H9 (cell line): ENCODE measurements at regions not wholly inside any gene's neighbourhood (a gene's known extent, or its start where the extent isn't known, plus 50 kb on each side); places are given as distances from the start of the nearest gene placed in this dataset.
A peak's percentile ranks its signal among the peaks of the same experiment; 100 is the strongest.

Source experiments
- DNase-seq: peaks from one replicate; pipeline ENCODE4 v3.0.0-alpha.2; 2017
- H2AFZ ChIP-seq: one replicate; pipeline ENCODE4 v1.6.1; 2013; ENCODE audit warnings: mild to moderate bottlenecking, low read length, control low read depth, moderate library complexity
- H2AK5ac ChIP-seq: 2 replicates; pipeline ENCODE4 v1.6.1; 2013; ENCODE audit warnings: low read length, control low read depth, mixed read lengths; ENCODE audit not compliant: insufficient read length
- H2BK120ac ChIP-seq: one replicate; pipeline ENCODE4 v1.6.1; 2013; ENCODE audit warnings: low read depth, mild to moderate bottlenecking, low read length, control low read depth, inconsistent platforms; ENCODE audit not compliant: poor library complexity, severe bottlenecking
- H2BK12ac ChIP-seq: 2 replicates; pipeline ENCODE4 v1.6.1; 2013; ENCODE audit warnings: low read length, control low read depth, mixed read lengths, low read depth; ENCODE audit not compliant: insufficient read length
- H2BK15ac ChIP-seq: 2 replicates; pipeline ENCODE4 v1.6.1; 2013; ENCODE audit warnings: low read depth, low read length, control low read depth
- H2BK20ac ChIP-seq: one replicate; pipeline ENCODE4 v1.6.1; 2013; ENCODE audit warnings: low read depth, mild to moderate bottlenecking, low read length, control low read depth, inconsistent platforms; ENCODE audit not compliant: poor library complexity, severe bottlenecking
- H2BK5ac ChIP-seq: 2 replicates; pipeline ENCODE4 v1.6.1; 2013; ENCODE audit warnings: low read length, control low read depth, mixed read lengths; ENCODE audit not compliant: insufficient read length
- H3K14ac ChIP-seq: 2 replicates; pipeline ENCODE4 v1.6.1; 2013; ENCODE audit warnings: low read length, control low read depth; ENCODE audit not compliant: insufficient read depth
- H3K18ac ChIP-seq: 2 replicates; pipeline ENCODE4 v1.6.1; 2013; ENCODE audit warnings: low read depth, mild to moderate bottlenecking, mixed read lengths, low read length, control low read depth; ENCODE audit not compliant: insufficient read length
- H3K23ac ChIP-seq: 2 replicates; pipeline ENCODE4 v1.6.1; 2013; ENCODE audit warnings: low read length, control low read depth, mixed read lengths, low read depth; ENCODE audit not compliant: insufficient read length
- H3K23me2 ChIP-seq: 2 replicates; pipeline ENCODE4 v1.6.1; 2013; ENCODE audit warnings: low read depth, mild to moderate bottlenecking, mixed read lengths, low read length, control low read depth; ENCODE audit not compliant: insufficient read length, poor library complexity, severe bottlenecking
- H3K27ac ChIP-seq: 2 replicates; pipeline ENCODE4 v1.5.1; 2013; ENCODE audit warnings: low read length, control low read depth, mixed read lengths, low read depth; ENCODE audit not compliant: insufficient read length
- H3K27me3 ChIP-seq: 2 replicates; pipeline ENCODE4 v1.6.1; 2013; ENCODE audit warnings: low read length, control low read depth, inconsistent platforms; ENCODE audit not compliant: insufficient read depth
- H3K4ac ChIP-seq: 2 replicates; pipeline ENCODE4 v1.6.1; 2013; ENCODE audit warnings: low read depth, mild to moderate bottlenecking, control low read depth, inconsistent platforms, low read length, moderate library complexity
- H3K4me1 ChIP-seq: 2 replicates; pipeline ENCODE4 v1.6.1; 2013; ENCODE audit warnings: low read length, control low read depth, inconsistent platforms; ENCODE audit not compliant: insufficient read depth
- H3K4me2 ChIP-seq: 2 replicates; pipeline ENCODE4 v1.6.1; 2013; ENCODE audit warnings: low read length, control low read depth, mixed read lengths; ENCODE audit not compliant: insufficient read length, insufficient read depth
- H3K56ac ChIP-seq: 2 replicates; pipeline ENCODE4 v1.6.1; 2013; ENCODE audit warnings: low read depth, mild to moderate bottlenecking, mixed read lengths, low read length, control low read depth; ENCODE audit not compliant: insufficient read length
- H3K79me1 ChIP-seq: 2 replicates; pipeline ENCODE4 v1.6.1; 2013; ENCODE audit warnings: low read depth, mild to moderate bottlenecking, moderate library complexity, low read length, control low read depth, inconsistent platforms; ENCODE audit not compliant: insufficient read depth, poor library complexity, severe bottlenecking
- H3K79me2 ChIP-seq: 2 replicates; pipeline ENCODE4 v1.6.1; 2013; ENCODE audit warnings: low read length, control low read depth, inconsistent platforms; ENCODE audit not compliant: insufficient read depth
- H3K9ac ChIP-seq: 2 replicates; pipeline ENCODE4 v1.6.1; 2013; ENCODE audit warnings: low read length, control low read depth, mixed read lengths; ENCODE audit not compliant: insufficient read length; ENCODE audit errors: extremely low read depth
- H3K9me3 ChIP-seq: one replicate; pipeline ENCODE4 v1.6.1; 2013; ENCODE audit warnings: low read depth, low read length, inconsistent platforms; ENCODE audit not compliant: control insufficient read depth
- H3T11ph ChIP-seq: one replicate; pipeline ENCODE4 v1.6.1; 2013; ENCODE audit warnings: mild to moderate bottlenecking, low read length, control low read depth, inconsistent platforms
- H4K20me1 ChIP-seq: one replicate; pipeline ENCODE4 v1.6.1; 2013; ENCODE audit not compliant: control insufficient read depth, insufficient read length, insufficient read depth
- H4K5ac ChIP-seq: 2 replicates; pipeline ENCODE4 v1.6.1; 2013; ENCODE audit warnings: low read depth, mild to moderate bottlenecking, mixed read lengths, low read length, control low read depth; ENCODE audit not compliant: insufficient read length
- H4K8ac ChIP-seq: replicated peaks from 2 replicates; pipeline ENCODE4 v1.6.1; 2013; ENCODE audit warnings: low read length, control low read depth, mixed read lengths, low read depth; ENCODE audit not compliant: insufficient read length
- H4K91ac ChIP-seq: 2 replicates; pipeline ENCODE4 v1.6.1; 2013; ENCODE audit warnings: low read depth, mild to moderate bottlenecking, moderate library complexity, mixed read lengths, low read length, control low read depth; ENCODE audit not compliant: insufficient read length
- H3K27ac Mint-ChIP-seq, 3 experiments: 2 replicates in 2 of 3; 3 replicates in 1 of 3; pipeline ENCODE4 v1.8.0; 2020 to 2021; ENCODE audit warnings: mixed read lengths in 3 of 3, mild to moderate bottlenecking in 1 of 3, moderate library complexity in 1 of 3
- H3K27me3 Mint-ChIP-seq: 2 replicates; pipeline ENCODE4 v1.8.0; 2021; ENCODE audit warnings: low read depth, mild to moderate bottlenecking, moderate library complexity, mixed read lengths
- H3K36me3 Mint-ChIP-seq, 3 experiments: 2 replicates in 2 of 3; 3 replicates in 1 of 3; pipeline ENCODE4 v1.8.0; 2020 to 2021; ENCODE audit warnings: low read depth in 3 of 3, mixed read lengths in 3 of 3; ENCODE audit not compliant: insufficient read depth in 1 of 3
- H3K4me1 Mint-ChIP-seq, 2 experiments: 2 replicates each; pipeline ENCODE4 v1.8.0; 2020; ENCODE audit warnings: mixed read lengths in 2 of 2
- H3K4me3 Mint-ChIP-seq, 2 experiments: 2 replicates in 1 of 2; 3 replicates in 1 of 2; pipeline ENCODE4 v1.8.0; 2020 to 2021; ENCODE audit warnings: mild to moderate bottlenecking in 2 of 2, mixed read lengths in 2 of 2, moderate library complexity in 1 of 2
- H3K9me3 Mint-ChIP-seq, 2 experiments: 2 replicates in 1 of 2; 3 replicates in 1 of 2; pipeline ENCODE4 v1.8.0; 2020; ENCODE audit warnings: mild to moderate bottlenecking in 2 of 2, mixed read lengths in 2 of 2, moderate library complexity in 1 of 2
- CTCF ChIP-seq: fragments of 200-600 bp; sonication (generic); conservative IDR thresholded peaks from 3 replicates; pipeline ENCODE4 v1.8.0; 2021; ENCODE audit warnings: antibody characterized with exemption, mild to moderate bottlenecking
- WGBS: extraction: QIAGEN DNeasy Blood & Tissue Kit; methylation state at CpG from one replicate; pipeline ENCODE4 v1.1.7; 2013; ENCODE audit warnings: missing lambda C conversion rate, low lambda C conversion rate, mixed read lengths; ENCODE audit not compliant: insufficient read length; ENCODE audit errors: extremely low coverage; 5-methylcytosine and 5-hydroxymethylcytosine counted together

GRCh38 chr1:208465786-208466590 lies 221.8 kb upstream of the PLXNA2 start:
- Histone ChIP-seq H3K23ac (no peak overlapping the region), H2AK5ac (no peak overlapping the region), H3K4me1 (no peaks in the 10 kb centered on the region), H3K4ac (no peak overlapping the region), H4K5ac (no peak overlapping the region), H2BK15ac (no peak overlapping the region), H2AFZ (no peak overlapping the region), H3K23me2 (no peaks in the 10 kb centered on the region), H2BK12ac (no peak overlapping the region), H3K79me1 (no peaks in the 10 kb centered on the region), H3K27ac (no peak overlapping the region), H2BK20ac (no peak overlapping the region), H3K9me3 (no peaks in the 10 kb centered on the region), H4K20me1 (no peaks in the 10 kb centered on the region), H3K56ac (no peak overlapping the region), H3K9ac (no peak overlapping the region), H3K4me2 (no peak overlapping the region), H3K79me2 (no peaks in the 10 kb centered on the region), H3K18ac (no peak overlapping the region), H4K91ac (no peak overlapping the region), H3K27me3 (no peaks in the 10 kb centered on the region), H4K8ac (no peak overlapping the region), H3T11ph (no peak overlapping the region), H2BK120ac (no peak overlapping the region), H3K14ac (no peak overlapping the region), H2BK5ac (no peak overlapping the region)
- no peak for DNase-seq
- Mint-ChIP-seq H3K36me3 (no peaks in the 10 kb centered on the region), H3K4me3 (no peak overlapping the region), H3K9me3 (no peaks in the 10 kb centered on the region), H3K4me1 (no peaks in the 10 kb centered on the region), H3K27ac (no peak overlapping the region; a peak in 1 of 7 replicates), H3K27me3 (no peaks in the 10 kb centered on the region; the same call in 1 of the 2 replicates)
- WGBS: no CpG with 5 or more reads among the region's 4 CpGs
- TF ChIP-seq CTCF: peak; percentile 22; the same call in 1 of the 3 replicates
